Ovary (tissue), 3 donors: ENCODE measurements at regions not wholly inside any gene's neighbourhood (a gene's known extent, or its start where the extent isn't known, plus 50 kb on each side); places are given as distances from the start of the nearest gene placed in this dataset.

ENCODE experiments used
- POLR2A ChIP-seq: fragments of 450-650 bp; IDR thresholded peaks from one replicate; pipeline ENCODE4 v1.6.1; 2017; ENCODE audit warnings: antibody characterized with exemption, mild to moderate bottlenecking, moderate library complexity
- TF ChIP-seq, protein P1 (sequence below), 3 donors: fragments of 450-650 bp in 2 of 3; fragments of 200-600 bp in 1 of 3; IDR thresholded peaks; one replicate each; pipeline versions ENCODE4 v1.5.1 to v1.8.0; 2016 to 2022; ENCODE audit warnings: antibody characterized with exemption in 3 of 3, mild to moderate bottlenecking in 1 of 3
- donor health status: DM: no; HTN: no; CAD: no.

GRCh38 chr1:71269179-71269578, 188.3 kb upstream of the ZRANB2 start:
- TF ChIP-seq, protein P1, sequence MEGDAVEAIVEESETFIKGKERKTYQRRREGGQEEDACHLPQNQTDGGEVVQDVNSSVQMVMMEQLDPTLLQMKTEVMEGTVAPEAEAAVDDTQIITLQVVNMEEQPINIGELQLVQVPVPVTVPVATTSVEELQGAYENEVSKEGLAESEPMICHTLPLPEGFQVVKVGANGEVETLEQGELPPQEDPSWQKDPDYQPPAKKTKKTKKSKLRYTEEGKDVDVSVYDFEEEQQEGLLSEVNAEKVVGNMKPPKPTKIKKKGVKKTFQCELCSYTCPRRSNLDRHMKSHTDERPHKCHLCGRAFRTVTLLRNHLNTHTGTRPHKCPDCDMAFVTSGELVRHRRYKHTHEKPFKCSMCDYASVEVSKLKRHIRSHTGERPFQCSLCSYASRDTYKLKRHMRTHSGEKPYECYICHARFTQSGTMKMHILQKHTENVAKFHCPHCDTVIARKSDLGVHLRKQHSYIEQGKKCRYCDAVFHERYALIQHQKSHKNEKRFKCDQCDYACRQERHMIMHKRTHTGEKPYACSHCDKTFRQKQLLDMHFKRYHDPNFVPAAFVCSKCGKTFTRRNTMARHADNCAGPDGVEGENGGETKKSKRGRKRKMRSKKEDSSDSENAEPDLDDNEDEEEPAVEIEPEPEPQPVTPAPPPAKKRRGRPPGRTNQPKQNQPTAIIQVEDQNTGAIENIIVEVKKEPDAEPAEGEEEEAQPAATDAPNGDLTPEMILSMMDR (IDR thresholded peaks at IDR 0.05), result no peak
- TF ChIP-seq POLR2A, result no peak
